ENCODE measurements at regions not wholly inside any gene's neighbourhood (a gene's known extent, or its start where the extent isn't known, plus 50 kb on each side); places are given as distances from the start of the nearest gene placed in this dataset.

DNA sequence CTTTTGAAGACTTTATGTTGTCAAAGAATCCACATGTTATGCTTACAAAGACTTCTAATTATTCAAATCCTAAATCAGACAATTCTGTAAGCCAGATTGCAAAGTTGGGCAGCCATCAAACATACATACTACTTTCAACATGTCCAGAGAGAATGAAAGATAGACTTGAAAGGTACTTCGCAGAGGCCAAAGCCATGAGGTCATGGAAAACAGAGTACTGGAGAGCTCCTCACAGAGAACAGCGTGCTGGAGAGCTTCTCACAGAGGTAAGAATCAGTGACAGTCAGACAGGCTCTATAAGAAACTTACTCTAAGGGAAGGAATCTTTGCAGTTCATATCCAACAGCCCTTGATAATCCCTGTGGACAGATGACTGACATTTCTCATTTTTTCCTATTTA is 400.2 kb downstream of the GJA1 start:
- DNase-seq, result no peak

DNA sequence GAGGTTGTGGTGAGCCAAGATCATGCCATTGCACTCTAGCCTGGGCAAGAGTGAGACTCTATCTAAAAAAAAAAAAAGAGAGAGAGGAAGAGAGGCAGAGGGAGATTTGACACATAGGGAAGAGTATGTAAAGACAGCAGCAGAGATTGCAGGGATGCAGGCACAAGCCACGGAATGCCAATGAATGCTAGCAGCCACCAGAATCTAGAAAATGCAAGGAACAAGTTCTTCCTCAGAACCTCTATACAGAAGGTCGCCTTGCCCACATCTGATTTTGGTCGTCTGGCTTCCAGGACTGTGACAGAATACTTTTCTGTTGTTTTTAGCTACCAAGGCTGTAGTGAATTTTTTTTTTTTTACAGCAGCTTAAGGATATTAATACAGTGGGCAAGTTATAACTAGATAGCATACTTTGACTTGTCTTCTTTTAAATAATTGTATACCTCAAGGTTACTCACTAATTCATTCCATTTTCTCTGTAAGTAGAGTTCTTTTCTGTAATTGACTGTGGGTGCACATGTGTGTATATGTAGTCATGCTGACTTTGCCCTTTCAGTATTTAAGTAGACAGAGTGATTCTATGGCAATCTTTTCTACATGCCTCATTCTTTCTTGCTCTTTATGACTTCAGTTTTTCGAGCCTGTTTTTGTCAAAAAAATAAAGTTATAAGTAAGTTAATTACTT is 402.2 kb downstream of the GJA1 start:
- no peak for DNase-seq

DNA sequence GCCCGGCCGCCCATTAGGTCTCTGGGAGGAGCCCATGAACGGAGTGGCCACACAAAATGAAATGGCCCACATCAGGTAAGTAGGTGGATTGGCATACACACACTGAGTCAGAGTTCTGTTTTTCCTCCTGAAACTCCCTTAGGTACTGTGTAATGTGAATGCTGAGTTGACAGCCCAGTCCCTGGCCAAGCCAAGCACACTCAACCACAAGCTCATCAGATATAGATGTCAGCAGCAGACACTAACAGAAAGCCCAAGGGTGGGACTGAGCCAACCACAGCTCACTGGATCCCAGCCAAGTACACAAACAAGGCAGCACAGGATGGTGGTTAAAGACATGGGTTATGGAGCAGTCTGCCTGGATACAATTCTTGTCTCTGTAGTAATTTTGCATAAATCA is 403.4 kb downstream of the GJA1 start:
- DNase-seq, result no peak

DNA sequence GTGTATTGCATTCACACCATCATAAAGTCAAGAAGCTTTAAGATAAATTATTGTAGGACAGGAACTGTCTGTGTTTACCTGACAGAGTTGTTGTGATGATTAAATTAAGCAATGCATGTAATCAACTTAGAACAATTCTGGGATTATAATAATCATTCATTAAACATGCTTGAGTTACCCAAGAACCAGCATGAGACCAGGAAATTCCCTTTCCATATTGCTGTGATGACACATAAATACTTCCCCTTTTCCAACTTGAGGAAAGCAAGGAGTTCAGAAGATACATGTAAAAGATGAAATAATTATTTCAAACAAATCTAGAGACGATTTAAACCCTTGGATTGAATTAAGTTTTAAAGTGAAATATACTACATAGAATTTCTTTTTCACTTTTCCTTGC is 404.4 kb downstream of the GJA1 start:
- no peak for DNase-seq

- DNase-seq, result no peak
Measured at GRCh38 chr6:121844898-121845297, 409.5 kb downstream of the GJA1 start.

- DNase-seq, result no peak
Measured at GRCh38 chr6:121847806-121848522, 412.5 kb downstream of the GJA1 start.

DNA sequence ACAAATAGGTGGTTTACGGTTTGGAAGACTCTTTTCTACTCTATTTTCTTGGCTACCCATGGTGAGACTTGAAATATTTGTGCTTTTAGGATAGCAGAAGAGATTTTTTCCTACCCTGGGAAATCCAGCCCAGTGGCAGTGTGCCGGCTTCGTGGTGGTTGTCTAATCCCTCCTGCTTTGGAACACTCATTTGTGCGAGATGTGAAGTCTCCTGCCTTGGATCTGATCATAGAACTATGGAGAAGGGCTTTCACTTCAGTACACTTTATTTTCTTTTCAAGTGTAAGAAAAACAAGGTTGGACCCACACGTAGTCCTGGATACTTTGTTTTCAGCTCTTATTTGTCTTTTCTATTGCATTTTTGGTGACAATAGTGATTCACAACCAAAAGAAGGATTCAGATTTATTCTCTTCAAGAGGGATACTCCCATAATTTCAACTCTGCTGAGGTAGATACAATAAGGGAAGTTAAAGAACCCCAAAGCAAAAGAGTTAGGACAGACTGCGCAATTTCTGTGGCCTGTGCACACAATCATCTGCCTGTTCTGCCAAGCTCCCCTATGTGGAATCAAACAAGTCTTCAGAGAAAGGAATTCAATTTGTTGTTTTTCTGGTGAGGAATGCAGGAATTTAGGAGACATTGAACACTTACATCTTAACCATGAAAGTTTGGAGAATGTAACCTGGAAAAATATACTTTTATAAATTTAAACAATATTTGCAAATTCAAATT is 413.2 kb downstream of the GJA1 start:
- no peak for DNase-seq

- peak; percentile 14 to 56 for DNase-seq
Measured at GRCh38 chr6:121849477-121849876, 414.0 kb downstream of the GJA1 start.

DNA sequence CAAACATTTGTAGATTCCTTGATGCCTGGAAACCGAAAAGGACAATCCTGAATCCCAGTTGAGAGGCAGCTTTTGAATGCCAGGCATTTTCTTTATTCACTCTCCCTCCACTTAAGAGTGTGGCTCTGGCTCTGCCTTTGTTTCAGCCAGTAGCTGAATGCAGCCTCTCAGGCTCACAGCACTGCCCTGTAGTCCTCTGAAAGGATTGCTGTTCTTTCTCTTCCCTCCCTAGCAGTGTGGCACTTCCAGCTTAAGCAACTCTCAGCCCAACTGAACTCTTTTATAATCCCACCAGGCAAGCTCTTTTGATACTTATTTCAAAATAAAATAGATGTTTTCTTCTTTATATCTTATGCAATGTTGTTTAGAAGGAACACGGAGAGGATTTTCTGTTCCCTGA is 415.6 kb downstream of the GJA1 start:
- no peak for DNase-seq

DNA sequence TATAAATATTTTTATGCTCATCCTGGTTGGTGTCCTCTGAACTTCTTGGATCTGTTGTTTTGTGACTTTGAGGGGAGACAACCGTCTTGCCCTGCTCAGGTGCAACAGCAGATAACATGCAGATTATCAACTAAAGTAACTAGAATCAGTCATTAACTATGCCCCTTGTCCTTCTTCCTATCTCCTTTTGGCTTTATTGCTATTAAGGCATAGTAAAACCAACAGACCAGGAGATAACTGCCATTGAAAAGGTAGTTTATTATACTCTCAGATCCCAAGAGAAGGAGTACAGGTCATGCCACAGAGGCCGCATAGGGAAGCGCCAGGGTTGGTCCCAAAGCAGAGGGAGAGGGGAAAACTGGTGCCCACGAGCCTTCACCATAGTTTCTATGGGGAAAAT is 418.2 kb downstream of the GJA1 start:
- no peak for DNase-seq

GRCh38 chr6:121855521-121855920 is 420.1 kb downstream of the GJA1 start:
- DNase-seq, result no peak

DNA sequence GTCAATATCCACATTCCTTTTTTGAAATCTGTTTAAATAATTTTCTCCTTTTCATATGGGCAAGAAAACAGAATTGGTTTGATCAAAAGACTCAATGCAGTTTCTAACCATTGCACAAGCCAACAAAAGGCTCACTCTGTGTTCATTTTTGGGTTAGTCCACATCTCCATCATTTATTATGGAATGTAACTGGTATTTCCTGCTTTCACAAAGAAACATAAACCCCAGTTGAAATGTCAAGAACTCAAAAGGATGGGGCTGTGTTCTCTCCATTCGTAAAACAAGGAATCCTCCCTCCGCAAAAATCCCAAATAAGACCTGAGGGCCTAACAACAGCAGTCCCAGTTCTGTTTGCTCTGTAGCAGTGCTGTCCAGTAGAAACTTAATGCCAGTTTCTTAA is 420.9 kb downstream of the GJA1 start:
- DNase-seq, result no peak

DNA sequence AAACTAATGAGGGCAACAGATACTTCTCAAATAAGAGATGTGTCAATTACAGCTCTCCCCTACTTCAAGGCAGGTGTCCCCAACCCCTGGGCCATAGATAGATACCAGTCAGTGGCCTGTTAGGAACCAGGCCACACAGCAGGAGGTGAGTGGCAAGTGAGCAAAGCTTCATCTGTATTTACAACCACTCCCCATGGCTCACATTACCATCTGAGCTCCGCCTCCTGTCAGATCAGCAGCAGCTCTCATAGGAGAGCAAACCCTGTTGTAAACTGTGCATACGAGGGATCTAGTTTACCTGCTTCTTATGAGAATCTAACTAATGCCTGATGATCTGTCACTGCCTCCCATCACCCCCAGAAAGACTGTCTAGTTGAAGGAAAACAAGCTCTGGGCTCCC is 422.1 kb downstream of the GJA1 start:
- DNase-seq, result no peak

- no peak for DNase-seq
Measured at GRCh38 chr6:121858310-121858709, 422.9 kb downstream of the GJA1 start.

- DNase-seq, result no peak
Measured at GRCh38 chr6:121858986-121859385, 423.5 kb downstream of the GJA1 start.

GRCh38 chr6:121865811-121866210 is 430.4 kb downstream of the GJA1 start:
- no peak for DNase-seq

GRCh38 chr6:121867095-121867494 is 431.6 kb downstream of the GJA1 start:
- DNase-seq, result no peak

- DNase-seq, result no peak
Measured at GRCh38 chr6:121868206-121868605, 432.8 kb downstream of the GJA1 start.

- no peak for DNase-seq
Measured at GRCh38 chr6:121873595-121873994, 438.1 kb downstream of the GJA1 start.

DNA sequence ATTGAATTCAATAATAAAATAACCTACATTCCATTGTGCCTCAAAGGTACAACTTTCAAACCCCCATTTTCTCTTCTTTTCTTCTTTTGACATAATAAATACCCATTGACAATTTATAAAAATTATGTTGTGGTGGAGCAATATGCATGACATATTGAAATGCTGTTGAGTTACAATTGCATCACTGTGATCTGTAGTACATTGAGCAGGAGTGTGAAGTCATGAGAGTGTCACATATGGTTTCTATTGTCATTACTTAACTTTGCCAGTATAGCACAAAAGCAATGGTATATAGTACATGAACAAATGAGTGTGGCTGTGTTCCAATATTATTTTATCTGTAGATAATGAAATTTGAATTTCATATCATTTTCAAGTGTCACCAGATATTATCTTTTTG is 441.3 kb downstream of the GJA1 start:
- DNase-seq, result no peak

DNA sequence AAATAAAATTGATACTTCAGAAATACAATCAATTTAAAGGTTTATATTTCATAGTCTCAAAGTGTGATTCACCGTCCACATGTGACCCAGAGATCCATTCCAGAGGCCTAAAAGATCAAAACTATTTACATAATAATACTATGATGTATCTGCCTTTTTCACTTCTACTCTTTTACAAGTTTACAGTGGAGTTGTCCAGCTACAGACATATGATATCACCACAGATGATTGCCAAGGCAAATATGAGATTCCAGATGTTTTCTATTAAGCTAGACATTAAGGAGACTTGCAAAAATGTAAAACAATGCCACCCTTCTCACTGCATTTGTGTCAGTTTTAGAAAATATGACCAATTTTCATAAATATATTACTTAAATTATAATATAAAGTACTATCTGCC is 443.7 kb downstream of the GJA1 start:
- no peak for DNase-seq

GRCh38 chr6:121880831-121881230 is 445.4 kb downstream of the GJA1 start:
- no peak for DNase-seq

GRCh38 chr6:121881974-121882667 is 446.7 kb downstream of the GJA1 start:
- DNase-seq, result no peak

- no peak for DNase-seq
Measured at GRCh38 chr6:121884091-121884490, 448.6 kb downstream of the GJA1 start.

Measured in NCI-H446 (cell line).